GM12872 (cell line): ENCODE measurements at regions not wholly inside any gene's neighbourhood (a gene's known extent, or its start where the extent isn't known, plus 50 kb on each side); places are given as distances from the start of the nearest gene placed in this dataset.
A peak's percentile ranks its signal among the peaks of the same experiment; 100 is the strongest.

Source experiments
- CTCF ChIP-seq: IDR thresholded peaks from 3 replicates; pipeline ENCODE4 v1.5.1; 2011; ENCODE audit warnings: low read depth, mild to moderate bottlenecking, low read length, moderate library complexity; ENCODE audit not compliant: insufficient read depth

- no peak for TF ChIP-seq CTCF
Observed at GRCh38 chr3:87949189-87949878, 109.5 kb downstream of the CGGBP1 start.

DNA sequence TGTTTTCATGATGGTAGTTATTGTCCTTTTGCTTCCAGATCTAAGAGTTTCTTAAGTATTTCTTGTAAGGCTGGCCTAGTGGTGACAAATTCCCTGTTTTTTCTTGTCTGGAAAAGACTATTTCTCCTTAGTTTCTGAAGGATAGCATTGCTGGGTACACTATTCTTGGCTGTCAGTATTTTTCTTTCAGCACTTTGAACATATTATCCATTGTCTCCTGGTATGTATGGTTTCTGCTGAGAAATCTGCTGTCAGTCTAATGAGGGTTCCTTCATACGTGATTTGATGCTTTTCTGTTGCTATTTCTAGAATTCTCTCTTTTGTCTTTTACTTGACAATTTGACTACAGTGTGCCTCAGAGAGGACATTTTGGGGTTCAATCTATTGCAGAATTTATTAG lies 134.3 kb downstream of the CGGBP1 start:
- TF ChIP-seq CTCF = no peak

DNA sequence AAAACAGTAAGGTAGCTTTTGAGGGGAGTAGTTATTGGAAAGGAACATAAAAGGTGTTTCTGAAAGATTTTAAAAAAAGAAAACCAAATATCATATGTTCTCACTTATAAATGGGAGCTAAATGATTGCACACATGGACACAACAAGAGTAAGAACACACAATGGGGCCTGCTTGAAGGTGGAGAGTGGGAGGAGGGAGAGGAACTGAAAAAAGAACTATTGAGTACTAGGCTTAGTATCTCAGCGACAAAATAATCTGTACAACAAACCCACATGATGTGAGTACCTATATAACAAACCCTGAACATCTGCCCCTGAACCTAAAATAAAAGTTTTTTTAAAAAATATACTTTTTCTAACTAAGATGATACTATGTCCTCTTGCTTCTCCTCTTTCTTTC lies 138.3 kb downstream of the CGGBP1 start:
- TF ChIP-seq CTCF = no peak

- TF ChIP-seq CTCF = no peak
Observed at GRCh38 chr3:87901141-87901540, 157.7 kb downstream of the CGGBP1 start.

DNA sequence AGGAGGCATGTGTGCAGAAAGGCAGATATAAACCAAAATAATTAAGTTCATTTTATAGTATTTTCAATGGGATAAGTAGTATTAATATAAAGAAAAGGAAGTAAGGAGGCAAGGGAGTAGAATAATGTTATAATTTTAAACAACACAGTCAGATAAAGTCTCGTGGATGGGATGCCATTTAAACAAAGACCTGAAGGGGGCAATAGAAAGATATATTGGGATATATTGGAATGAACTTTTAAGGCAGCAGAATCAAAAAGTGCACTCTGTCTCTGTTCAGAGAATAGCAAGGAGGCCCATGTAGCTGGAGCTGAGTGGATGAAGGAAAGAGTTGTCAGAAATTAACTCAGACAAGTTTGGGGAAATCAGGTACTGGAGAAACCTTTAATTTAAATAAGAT lies 158.7 kb downstream of the CGGBP1 start:
- TF ChIP-seq CTCF = peak; percentile 21; the same call in 1 of the 3 replicates

DNA sequence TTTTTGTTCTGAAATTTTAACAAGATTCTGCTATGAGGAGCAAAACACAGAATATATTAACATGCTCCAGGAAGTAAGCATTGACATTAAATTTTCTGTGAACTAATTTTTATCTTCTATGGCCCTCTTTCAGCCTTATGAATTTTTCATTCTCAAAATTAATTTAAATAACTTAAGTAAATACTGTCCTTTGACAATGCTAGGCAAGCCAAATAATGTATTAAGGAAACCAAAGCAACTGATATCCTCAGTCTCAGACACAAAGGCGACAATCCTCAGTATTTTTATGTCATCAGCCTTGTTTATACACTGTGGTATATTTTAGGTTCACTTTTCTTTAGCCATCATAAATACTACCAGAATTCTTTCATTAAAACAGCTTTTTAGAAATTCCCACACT lies 159.8 kb downstream of the CGGBP1 start:
- TF ChIP-seq CTCF = no peak

- no peak for TF ChIP-seq CTCF
Observed at GRCh38 chr3:87895983-87896382, 162.8 kb downstream of the CGGBP1 start.

- no peak for TF ChIP-seq CTCF
Observed at GRCh38 chr3:87873136-87873535, 185.7 kb downstream of the CGGBP1 start.
